ENCODE measurements at regions not wholly inside any gene's neighbourhood (a gene's known extent, or its start where the extent isn't known, plus 50 kb on each side); places are given as distances from the start of the nearest gene placed in this dataset.

DNA sequence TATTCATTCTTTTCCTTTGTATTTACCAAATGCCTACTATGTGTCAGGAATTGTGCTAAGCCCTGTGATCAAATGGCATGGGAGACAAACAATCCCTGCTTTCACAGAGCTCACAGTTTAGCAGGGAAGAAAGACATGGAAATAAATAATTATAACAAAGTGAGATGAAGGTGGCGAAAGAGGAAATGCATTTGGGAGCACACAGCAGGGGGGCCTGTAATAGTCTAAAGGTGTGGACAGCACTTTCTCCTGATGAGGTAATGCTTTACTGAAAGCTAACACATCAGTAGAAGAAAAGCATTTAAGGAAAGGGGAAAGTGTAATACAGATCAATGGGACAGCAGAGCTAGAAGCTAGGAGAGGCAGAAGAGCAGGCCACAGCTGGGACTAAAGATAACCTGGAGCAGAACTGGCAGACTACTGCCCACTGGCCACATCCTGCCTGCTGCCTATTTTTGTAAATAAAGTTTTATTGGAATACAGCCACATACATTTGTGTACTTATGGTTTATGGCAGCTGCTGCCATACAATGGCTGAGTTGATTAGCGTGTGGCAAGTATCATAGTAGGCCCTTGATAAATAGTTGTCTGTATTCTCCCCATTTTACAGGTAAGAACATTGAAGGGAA is 67.1 kb upstream of the TAPT1 start:
- TF ChIP-seq TCF12 (IDR thresholded peaks at IDR 0.05; ENCODE audit: low read depth) (no peak), EGR1 (IDR thresholded peaks at IDR 0.05) (no peak), TEAD4 (IDR thresholded peaks at IDR 0.05) (no peak), EP300 (IDR thresholded peaks at IDR 0.05; ENCODE audit: borderline replicate concordance) (no peak), TAF1 (IDR thresholded peaks at IDR 0.05; ENCODE audit: low read depth) (no peak), CREB1 (IDR thresholded peaks at IDR 0.05; ENCODE audit: low read depth) (no peak), NFIC (IDR thresholded peaks at IDR 0.05) (no peak), CEBPB (IDR thresholded peaks at IDR 0.05) (0 out of 2 replicates have a peak, but pooled peaks have one; percentile 14)
- TF ChIP-seq, protein P1, sequence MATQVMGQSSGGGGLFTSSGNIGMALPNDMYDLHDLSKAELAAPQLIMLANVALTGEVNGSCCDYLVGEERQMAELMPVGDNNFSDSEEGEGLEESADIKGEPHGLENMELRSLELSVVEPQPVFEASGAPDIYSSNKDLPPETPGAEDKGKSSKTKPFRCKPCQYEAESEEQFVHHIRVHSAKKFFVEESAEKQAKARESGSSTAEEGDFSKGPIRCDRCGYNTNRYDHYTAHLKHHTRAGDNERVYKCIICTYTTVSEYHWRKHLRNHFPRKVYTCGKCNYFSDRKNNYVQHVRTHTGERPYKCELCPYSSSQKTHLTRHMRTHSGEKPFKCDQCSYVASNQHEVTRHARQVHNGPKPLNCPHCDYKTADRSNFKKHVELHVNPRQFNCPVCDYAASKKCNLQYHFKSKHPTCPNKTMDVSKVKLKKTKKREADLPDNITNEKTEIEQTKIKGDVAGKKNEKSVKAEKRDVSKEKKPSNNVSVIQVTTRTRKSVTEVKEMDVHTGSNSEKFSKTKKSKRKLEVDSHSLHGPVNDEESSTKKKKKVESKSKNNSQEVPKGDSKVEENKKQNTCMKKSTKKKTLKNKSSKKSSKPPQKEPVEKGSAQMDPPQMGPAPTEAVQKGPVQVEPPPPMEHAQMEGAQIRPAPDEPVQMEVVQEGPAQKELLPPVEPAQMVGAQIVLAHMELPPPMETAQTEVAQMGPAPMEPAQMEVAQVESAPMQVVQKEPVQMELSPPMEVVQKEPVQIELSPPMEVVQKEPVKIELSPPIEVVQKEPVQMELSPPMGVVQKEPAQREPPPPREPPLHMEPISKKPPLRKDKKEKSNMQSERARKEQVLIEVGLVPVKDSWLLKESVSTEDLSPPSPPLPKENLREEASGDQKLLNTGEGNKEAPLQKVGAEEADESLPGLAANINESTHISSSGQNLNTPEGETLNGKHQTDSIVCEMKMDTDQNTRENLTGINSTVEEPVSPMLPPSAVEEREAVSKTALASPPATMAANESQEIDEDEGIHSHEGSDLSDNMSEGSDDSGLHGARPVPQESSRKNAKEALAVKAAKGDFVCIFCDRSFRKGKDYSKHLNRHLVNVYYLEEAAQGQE (IDR thresholded peaks at IDR 0.05; ENCODE audit: low read depth), result no peak

Measured in Ishikawa (cell line).